Left ventricle myocardium superior (tissue), 1 donor: ENCODE measurements at regions not wholly inside any gene's neighbourhood (a gene's known extent, or its start where the extent isn't known, plus 50 kb on each side); places are given as distances from the start of the nearest gene placed in this dataset.

Experiments
- ATAC-seq: fragments of 200-7000 bp; cut with Tn5 transposase; one replicate; pipeline ENCODE4 v1.9.1; 2020; ENCODE audit warnings: mild to moderate bottlenecking, moderate library complexity
- DNase-seq: peaks from one replicate; pipeline ENCODE4 v3.0.0-alpha.2; 2020
- intact Hi-C: fragments of 100-400 bp; cut with micrococcal nuclease; formaldehyde crosslinking; loops from one replicate; pipeline ENCODE4 v1.11.0; 2022
- donor health status: DM: no; HTN: yes; CAD: no; lungs with severe emphysema.

- intact Hi-C loops = no loop called here
- DNase-seq (no peak), ATAC-seq (no peak)
Observed at GRCh38 chr6:79864421-79864820, 82.9 kb downstream of the ELOVL4 start.

- ATAC-seq (no peak), DNase-seq (no peak)
- intact Hi-C loops = no loop called here
Observed at GRCh38 chr6:79864001-79864400, 83.4 kb downstream of the ELOVL4 start.

- intact Hi-C loops = no loop called here
- no peak for ATAC-seq
- no peak for DNase-seq
Observed at GRCh38 chr6:79863566-79863965, 83.8 kb downstream of the ELOVL4 start.

- intact Hi-C loops = no loop called here
Observed at GRCh38 chr6:79862711-79863110, 84.6 kb downstream of the ELOVL4 start.

DNA sequence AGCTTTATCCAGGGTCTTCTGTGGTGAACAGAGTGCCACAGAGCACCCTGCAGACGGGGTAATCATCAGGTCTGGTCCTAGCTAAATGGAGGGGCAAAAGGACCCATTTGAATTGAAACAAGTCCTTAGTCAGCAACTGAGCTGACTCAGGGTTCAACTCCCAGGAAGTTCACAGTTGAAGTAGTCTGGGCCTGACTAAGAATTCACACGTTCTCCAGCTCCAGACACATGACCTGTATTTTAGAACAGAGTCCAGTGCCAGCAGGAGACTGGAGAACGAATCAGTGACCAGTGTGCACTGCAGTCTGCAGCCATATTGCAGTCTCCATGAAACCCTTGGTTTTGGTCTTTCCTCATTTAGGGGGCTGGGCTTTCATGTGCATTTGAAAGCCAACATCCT, 85.2 kb downstream of the ELOVL4 start:
- no peak for DNase-seq
- ATAC-seq = no peak
- intact Hi-C loops = no loop called here

More at GRCh38 chr6:79862711-79863110, 84.6 kb downstream of the ELOVL4 start:
- DNase-seq (no peak), ATAC-seq (no peak)

DNA sequence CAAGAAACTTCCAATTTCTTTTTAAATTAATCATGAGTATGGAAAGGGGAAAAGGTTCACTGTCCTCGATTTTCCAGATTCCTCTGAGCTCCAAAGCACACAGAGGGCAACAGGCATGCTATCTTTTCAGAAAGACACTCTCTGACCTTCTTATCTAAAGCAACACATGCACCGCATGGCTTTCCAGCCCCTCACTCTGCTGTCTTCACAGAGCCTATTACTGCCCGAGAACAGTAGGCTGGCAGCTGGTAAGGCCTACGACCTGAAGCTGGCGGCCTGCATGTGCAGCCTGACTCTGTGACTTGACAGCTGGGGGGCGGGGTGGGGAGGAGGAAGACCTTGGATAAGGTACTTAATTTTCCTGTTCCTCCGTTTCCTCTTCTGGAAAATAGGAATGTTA, 86.3 kb downstream of the ELOVL4 start:
- intact Hi-C loops = no loop called here
- ATAC-seq = no peak
- DNase-seq = no peak

GRCh38 chr6:79847426-79847825, 99.9 kb downstream of the ELOVL4 start:
- ATAC-seq (no peak), DNase-seq (no peak)
- intact Hi-C loops = no loop called here

GRCh38 chr6:79842376-79843040, 104.8 kb downstream of the ELOVL4 start:
- intact Hi-C loops = no loop called here
- ATAC-seq (no peak), DNase-seq (no peak)

DNA sequence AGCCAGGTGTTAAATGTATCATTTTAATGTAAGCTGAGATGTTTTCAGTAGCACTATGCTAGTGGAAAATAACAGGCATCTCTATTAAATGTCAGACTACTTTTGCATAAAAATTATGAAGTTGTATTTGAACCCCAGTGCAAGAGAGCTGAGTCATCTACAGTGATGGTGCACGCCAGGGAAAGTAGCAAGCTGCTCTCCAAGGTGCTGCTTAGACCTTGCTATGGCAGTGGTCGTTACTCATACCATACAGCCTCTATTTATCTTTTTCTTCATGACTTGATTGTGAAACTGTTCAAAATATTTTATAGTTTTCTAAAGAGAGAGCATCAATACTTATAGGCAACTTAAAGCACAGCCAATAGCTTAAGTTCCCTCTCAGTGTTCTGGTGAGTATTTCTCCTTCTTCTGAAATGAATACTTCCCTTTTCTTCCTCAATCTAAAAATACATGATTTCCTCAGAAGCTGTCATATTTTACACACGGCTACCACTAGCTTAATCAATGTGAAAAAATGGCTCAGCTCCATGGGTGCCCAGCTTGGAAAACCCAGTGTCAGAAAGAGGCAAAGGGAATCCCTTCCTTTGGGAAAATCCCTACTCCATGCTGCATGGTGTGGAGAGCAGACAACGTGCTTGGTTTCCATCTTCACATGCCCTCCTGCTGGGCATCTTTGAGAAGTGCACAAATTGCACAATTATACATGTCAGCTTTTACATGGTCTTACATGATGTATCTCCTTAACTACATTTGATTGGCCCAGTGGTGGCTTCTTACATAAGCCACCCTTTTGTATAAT, 105.6 kb downstream of the ELOVL4 start:
- intact Hi-C loops = no loop called here
- ATAC-seq (no peak), DNase-seq (no peak)

DNA sequence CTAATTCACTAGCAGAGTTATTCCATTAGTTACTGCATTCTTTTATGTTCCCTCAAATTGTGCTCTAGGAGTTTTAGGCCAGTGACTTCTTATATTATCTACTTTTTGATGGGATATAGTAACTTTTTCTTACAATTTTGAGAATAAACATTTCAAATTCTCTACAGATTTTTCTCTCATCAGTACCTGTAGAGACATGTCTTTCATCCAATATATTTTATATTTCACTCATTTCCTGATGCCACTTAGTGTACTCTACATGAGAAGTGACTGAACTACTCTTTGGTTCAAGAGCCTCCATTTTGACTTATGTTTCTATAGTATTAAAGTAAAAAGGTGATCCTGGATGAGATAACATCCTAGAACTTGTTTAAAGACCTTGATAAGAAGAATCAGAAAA, 108.5 kb downstream of the ELOVL4 start:
- no peak for ATAC-seq
- intact Hi-C loops = no loop called here
- no peak for DNase-seq

DNA sequence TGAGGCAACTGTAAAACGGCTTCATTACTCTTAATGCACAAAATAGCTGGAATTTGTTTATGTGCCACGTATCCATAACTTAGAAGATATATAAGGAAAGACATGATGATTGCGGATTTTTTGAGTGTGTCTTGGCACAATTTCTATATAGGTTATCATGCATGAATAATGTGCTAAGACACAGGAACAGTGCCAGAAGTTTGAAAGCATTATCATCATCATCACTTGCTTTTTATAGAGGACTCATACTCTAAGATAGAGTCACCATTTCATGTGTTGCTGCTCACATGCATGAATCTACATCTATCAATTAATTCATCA, 113.4 kb downstream of the ELOVL4 start:
- no peak for DNase-seq
- no peak for ATAC-seq
- intact Hi-C loops = no loop called here

DNA sequence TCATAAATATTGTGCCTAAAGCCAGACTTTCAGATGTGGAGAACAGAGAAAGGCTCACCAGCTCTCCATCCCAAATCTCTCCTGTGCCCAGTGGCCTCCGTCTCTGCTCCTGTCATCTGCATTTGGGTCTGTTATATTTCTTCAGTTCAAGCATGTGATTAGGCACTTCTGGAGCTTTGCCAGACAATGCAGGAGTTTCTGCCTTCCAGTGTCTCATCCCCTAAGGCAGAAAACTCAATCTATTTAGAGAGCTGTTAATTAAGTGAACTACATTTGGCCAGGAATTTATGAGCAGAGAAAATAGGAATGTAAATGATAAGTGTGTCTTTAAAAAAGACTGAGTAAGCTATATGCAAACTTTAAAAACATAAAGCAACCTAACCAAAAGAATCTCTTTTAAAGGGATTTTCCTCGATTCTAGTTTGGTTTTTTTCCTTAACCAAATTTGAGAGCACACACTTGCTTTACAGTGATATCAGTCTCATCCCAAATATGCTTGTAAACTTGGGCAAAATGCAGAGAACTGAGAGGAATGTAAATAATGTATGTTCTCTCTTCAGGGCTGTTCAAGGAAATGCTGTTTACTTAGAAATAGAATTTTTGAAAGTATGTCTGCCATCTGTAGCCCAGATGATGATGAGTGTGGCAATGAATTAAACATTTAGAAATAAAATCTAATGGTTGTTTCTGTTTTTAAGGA, 113.9 kb downstream of the ELOVL4 start:
- intact Hi-C loops = no loop called here
- DNase-seq (no peak), ATAC-seq (no peak)

- intact Hi-C loops = no loop called here
- no peak for ATAC-seq
- DNase-seq = no peak
Observed at GRCh38 chr6:79832723-79833122, 114.6 kb downstream of the ELOVL4 start.

GRCh38 chr6:79824202-79824601, 123.2 kb downstream of the ELOVL4 start:
- DNase-seq (no peak), ATAC-seq (no peak)
- intact Hi-C loops = no loop called here

DNA sequence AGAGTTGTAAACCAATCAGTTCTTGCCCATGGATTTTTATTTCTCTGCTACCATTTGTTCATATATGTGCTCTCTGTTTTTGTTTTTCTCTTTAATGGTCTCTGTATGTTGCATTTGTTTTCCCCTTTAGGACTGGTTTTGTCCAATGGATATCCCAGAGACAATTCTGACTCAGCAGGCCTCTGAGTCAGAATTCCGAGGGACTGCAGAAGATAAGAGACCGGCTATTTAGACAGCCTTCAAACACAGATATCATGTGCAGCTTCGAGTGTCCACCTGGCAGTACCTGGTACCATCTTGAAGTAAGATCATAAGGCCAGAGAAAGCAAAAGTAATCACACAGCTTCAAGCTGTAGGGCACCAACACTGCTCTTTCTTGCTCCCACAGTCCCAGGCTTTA, 125.5 kb downstream of the ELOVL4 start:
- no peak for ATAC-seq
- intact Hi-C loops = no loop called here
- DNase-seq = no peak

DNA sequence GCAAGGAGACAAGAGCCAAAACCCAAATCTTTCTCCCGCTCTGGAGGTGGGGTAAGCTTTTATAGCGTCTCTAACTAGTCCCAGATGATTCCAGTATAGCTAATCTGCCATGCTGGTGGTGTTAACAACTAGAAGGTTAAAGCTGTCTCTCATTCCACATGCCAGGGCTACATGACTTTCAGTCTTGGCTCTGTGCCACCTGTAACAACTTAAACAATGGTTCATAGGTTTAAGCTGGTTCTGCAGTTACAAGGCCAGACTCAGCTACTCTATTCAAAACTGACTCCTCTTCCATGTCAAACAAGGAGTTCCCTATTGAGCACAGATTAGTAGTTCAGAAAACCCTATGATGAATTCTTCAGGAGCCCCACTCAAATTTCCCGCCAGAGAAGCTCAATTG, 128.9 kb downstream of the ELOVL4 start:
- DNase-seq = no peak
- ATAC-seq = no peak

DNA sequence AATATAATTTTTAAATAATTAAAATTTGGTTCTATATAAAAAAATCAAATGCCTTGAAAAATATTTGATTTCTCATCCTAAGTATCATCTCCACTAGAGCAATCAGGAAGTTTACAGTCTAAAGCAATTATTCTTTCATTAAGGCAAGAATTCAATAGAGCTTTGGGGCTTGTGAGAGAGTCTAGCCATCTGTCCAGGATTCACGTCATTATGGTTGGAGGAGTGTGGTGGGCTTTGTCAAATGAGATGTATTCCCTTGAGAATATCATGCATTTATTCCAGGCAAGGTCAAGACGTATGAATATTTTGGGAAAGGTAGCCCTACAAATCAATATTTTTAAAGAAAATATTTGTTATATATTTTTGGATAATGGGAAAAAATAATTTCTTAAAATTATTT, 132.4 kb downstream of the ELOVL4 start:
- ATAC-seq = no peak
- intact Hi-C loops = loop anchor here (5.0 kb wide), 1 partner anchor 38 kb away; no protein-coding TSS in a partner anchor
- DNase-seq = no peak

More for the DNA sequence above, 128.9 kb downstream of the ELOVL4 start:
- intact Hi-C loops = no loop called here

GRCh38 chr6:79813854-79814709, 133.3 kb downstream of the ELOVL4 start:
- ATAC-seq = peak; percentile 53
- peak; percentile 49 for DNase-seq
- intact Hi-C loops = loop anchor here (5.0 kb wide), 1 partner anchor 37 kb away; no protein-coding TSS in a partner anchor

DNA sequence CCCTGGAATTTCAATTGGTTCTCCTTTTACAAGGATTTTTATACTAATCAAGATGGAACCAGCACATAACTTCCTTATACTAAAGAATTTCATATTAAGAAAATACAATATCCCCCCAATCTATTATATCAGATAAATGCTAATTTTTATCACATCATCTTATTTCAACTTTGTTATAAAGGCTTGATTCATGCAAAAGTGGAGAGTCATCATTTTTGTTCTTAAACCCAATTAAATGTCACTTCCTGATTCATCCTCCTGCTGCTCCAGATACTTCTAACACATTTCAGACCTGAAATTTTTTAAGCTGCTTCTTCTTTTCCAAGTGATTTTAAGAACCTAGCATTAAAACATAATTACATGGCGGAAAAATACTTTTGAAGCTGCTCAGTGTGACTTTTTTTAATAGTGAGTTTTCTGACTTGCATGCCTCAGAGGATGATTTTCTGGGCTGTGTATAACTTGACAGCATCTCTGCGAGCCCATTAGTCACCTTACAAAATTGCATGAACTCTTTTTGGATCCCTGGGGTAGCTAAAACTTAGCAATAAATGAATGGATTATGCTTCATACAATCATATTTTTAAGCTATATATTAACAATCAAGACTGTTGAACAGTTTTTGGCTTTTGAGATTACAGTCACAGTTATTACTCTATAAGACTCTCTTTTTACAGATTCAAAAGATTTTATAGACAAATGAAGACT, 134.1 kb downstream of the ELOVL4 start:
- intact Hi-C loops = loop anchor here (5.0 kb wide), 1 partner anchor 36 kb away; no protein-coding TSS in a partner anchor
- no peak for ATAC-seq
- DNase-seq = no peak
